Stimulated activated naive CD8-positive, alpha-beta T cell treated with anti-CD3 and anti-CD28 coated beads, Interleukin-15, Interleukin-2, amounts not matched to agents 100 ng/mL and 50 ng/mL, for 24 hours (primary cell): ENCODE measurements at regions not wholly inside any gene's neighbourhood (a gene's known extent, or its start where the extent isn't known, plus 50 kb on each side); places are given as distances from the start of the nearest gene placed in this dataset.

ENCODE experiments used
- H3K27ac Mint-ChIP-seq: one replicate; pipeline ENCODE4 v1.8.0; 2021; ENCODE audit warnings: mild to moderate bottlenecking, mixed read lengths
- H3K27me3 Mint-ChIP-seq: one replicate; pipeline ENCODE4 v1.8.0; 2021; ENCODE audit warnings: mixed read lengths
- H3K36me3 Mint-ChIP-seq: one replicate; pipeline ENCODE4 v1.8.0; 2021; ENCODE audit warnings: low read depth, mixed read lengths
- H3K4me1 Mint-ChIP-seq: one replicate; pipeline ENCODE4 v1.8.0; 2021; ENCODE audit warnings: low read depth, mixed read lengths
- H3K4me3 Mint-ChIP-seq: one replicate; pipeline ENCODE4 v1.8.0; 2021; ENCODE audit warnings: mild to moderate bottlenecking, mixed read lengths
- H3K9me3 Mint-ChIP-seq: one replicate; pipeline ENCODE4 v1.8.0; 2021; ENCODE audit warnings: mixed read lengths

GRCh38 chr3:193972832-193973231 lies 163.1 kb upstream of the HES1 start:
- Mint-ChIP-seq H3K27me3 (peaks cover 65% of the 10 kb centered on the region), H3K36me3 (no peaks in the 10 kb centered on the region), H3K4me1 (peaks cover 21% of the 10 kb centered on the region), H3K27ac (no peak overlapping the region), H3K9me3 (no peaks in the 10 kb centered on the region), H3K4me3 (no peak overlapping the region)

- Mint-ChIP-seq H3K27me3 (peaks cover 65% of the 10 kb centered on the region), H3K36me3 (no peaks in the 10 kb centered on the region), H3K4me3 (no peak overlapping the region), H3K9me3 (no peaks in the 10 kb centered on the region), H3K4me1 (peaks cover 21% of the 10 kb centered on the region), H3K27ac (no peak overlapping the region)
Observed at GRCh38 chr3:193974191-193974652, 161.7 kb upstream of the HES1 start.

GRCh38 chr3:193974671-193975535 lies 161.0 kb upstream of the HES1 start:
- Mint-ChIP-seq H3K27ac (no peak overlapping the region), H3K36me3 (no peaks in the 10 kb centered on the region), H3K27me3 (peaks cover 62% of the 10 kb centered on the region), H3K4me1 (peaks cover 21% of the 10 kb centered on the region), H3K9me3 (no peaks in the 10 kb centered on the region), H3K4me3 (no peak overlapping the region)

- Mint-ChIP-seq H3K9me3 (no peaks in the 10 kb centered on the region), H3K4me1 (no peaks in the 10 kb centered on the region), H3K27me3 (peaks cover 52% of the 10 kb centered on the region), H3K27ac (no peak overlapping the region), H3K36me3 (no peaks in the 10 kb centered on the region), H3K4me3 (no peak overlapping the region)
Observed at GRCh38 chr3:193977622-193978021, 158.3 kb upstream of the HES1 start.

GRCh38 chr3:193978030-193978429 lies 157.9 kb upstream of the HES1 start:
- Mint-ChIP-seq H3K36me3 (no peaks in the 10 kb centered on the region), H3K4me3 (no peak overlapping the region)

GRCh38 chr3:193978486-193978885 lies 157.5 kb upstream of the HES1 start:
- no peaks in the 10 kb centered on the region for H3K9me3 Mint-ChIP-seq
- peaks cover 46% of the 10 kb centered on the region for H3K27me3 Mint-ChIP-seq
- H3K27ac Mint-ChIP-seq: no peak overlapping the region
- no peaks in the 10 kb centered on the region for H3K36me3 Mint-ChIP-seq
- H3K4me3 Mint-ChIP-seq: no peak overlapping the region
- no peaks in the 10 kb centered on the region for H3K4me1 Mint-ChIP-seq

More at GRCh38 chr3:193978030-193978429, 157.9 kb upstream of the HES1 start:
- Mint-ChIP-seq H3K27me3 (peaks cover 48% of the 10 kb centered on the region), H3K9me3 (no peaks in the 10 kb centered on the region), H3K4me1 (no peaks in the 10 kb centered on the region), H3K27ac (no peak overlapping the region)

GRCh38 chr3:193980326-193980725 lies 155.6 kb upstream of the HES1 start:
- no peaks in the 10 kb centered on the region for H3K9me3 Mint-ChIP-seq
- no peaks in the 10 kb centered on the region for H3K36me3 Mint-ChIP-seq
- H3K4me3 Mint-ChIP-seq: no peak overlapping the region
- no peak overlapping the region for H3K27ac Mint-ChIP-seq
- H3K27me3 Mint-ChIP-seq: peaks cover 35% of the 10 kb centered on the region
- no peaks in the 10 kb centered on the region for H3K4me1 Mint-ChIP-seq

- H3K36me3 Mint-ChIP-seq: no peaks in the 10 kb centered on the region
- no peak overlapping the region for H3K4me3 Mint-ChIP-seq
- no peaks in the 10 kb centered on the region for H3K9me3 Mint-ChIP-seq
- no peaks in the 10 kb centered on the region for H3K4me1 Mint-ChIP-seq
- H3K27ac Mint-ChIP-seq: no peak overlapping the region
- peaks cover 30% of the 10 kb centered on the region for H3K27me3 Mint-ChIP-seq
Observed at GRCh38 chr3:193980905-193981304, 155.0 kb upstream of the HES1 start.

- Mint-ChIP-seq H3K27ac (no peak overlapping the region), H3K4me3 (no peak overlapping the region), H3K4me1 (no peaks in the 10 kb centered on the region), H3K27me3 (peaks cover 34% of the 10 kb centered on the region), H3K36me3 (no peaks in the 10 kb centered on the region), H3K9me3 (no peaks in the 10 kb centered on the region)
Observed at GRCh38 chr3:193981504-193981903, 154.4 kb upstream of the HES1 start.

- Mint-ChIP-seq H3K36me3 (no peaks in the 10 kb centered on the region), H3K4me3 (no peak overlapping the region), H3K9me3 (no peaks in the 10 kb centered on the region), H3K27me3 (peaks cover 29% of the 10 kb centered on the region), H3K27ac (no peak overlapping the region), H3K4me1 (no peaks in the 10 kb centered on the region)
Observed at GRCh38 chr3:193982258-193982659, 153.7 kb upstream of the HES1 start.

- H3K4me1 Mint-ChIP-seq: no peaks in the 10 kb centered on the region
- H3K27me3 Mint-ChIP-seq: peaks cover 35% of the 10 kb centered on the region
- H3K4me3 Mint-ChIP-seq: no peak overlapping the region
- no peaks in the 10 kb centered on the region for H3K36me3 Mint-ChIP-seq
- H3K9me3 Mint-ChIP-seq: no peaks in the 10 kb centered on the region
- no peak overlapping the region for H3K27ac Mint-ChIP-seq
Observed at GRCh38 chr3:193983846-193984818, 151.8 kb upstream of the HES1 start.

GRCh38 chr3:193984876-193985275 lies 151.1 kb upstream of the HES1 start:
- H3K9me3 Mint-ChIP-seq: no peaks in the 10 kb centered on the region
- no peaks in the 10 kb centered on the region for H3K36me3 Mint-ChIP-seq
- no peaks in the 10 kb centered on the region for H3K4me1 Mint-ChIP-seq
- no peak overlapping the region for H3K27ac Mint-ChIP-seq
- H3K4me3 Mint-ChIP-seq: no peak overlapping the region
- peaks cover 35% of the 10 kb centered on the region for H3K27me3 Mint-ChIP-seq

- no peaks in the 10 kb centered on the region for H3K36me3 Mint-ChIP-seq
- H3K4me3 Mint-ChIP-seq: no peak overlapping the region
- H3K27ac Mint-ChIP-seq: no peak overlapping the region
- no peaks in the 10 kb centered on the region for H3K4me1 Mint-ChIP-seq
- peaks cover 29% of the 10 kb centered on the region for H3K27me3 Mint-ChIP-seq
- H3K9me3 Mint-ChIP-seq: no peaks in the 10 kb centered on the region
Observed at GRCh38 chr3:193987186-193987585, 148.8 kb upstream of the HES1 start.

- Mint-ChIP-seq H3K27me3 (peaks cover 30% of the 10 kb centered on the region), H3K4me3 (no peak overlapping the region), H3K9me3 (no peaks in the 10 kb centered on the region), H3K4me1 (no peaks in the 10 kb centered on the region), H3K27ac (no peak overlapping the region), H3K36me3 (no peaks in the 10 kb centered on the region)
Observed at GRCh38 chr3:193989186-193989585, 146.8 kb upstream of the HES1 start.
